GM12878 (cell line): ENCODE measurements at regions not wholly inside any gene's neighbourhood (a gene's known extent, or its start where the extent isn't known, plus 50 kb on each side); places are given as distances from the start of the nearest gene placed in this dataset.

Experiments used
- ATAC-seq: fragments of 200-7000 bp; cut with Tn5 transposase; 3 replicates; pipeline ENCODE4 v1.9.1; 2020; ENCODE audit warnings: mild to moderate bottlenecking, moderate library complexity
- BruUV-seq: library from RNA; stranded (reverse); fragments of 400-500 nt; replicated peaks from 2 replicates; lab custom pipeline; 2021; lab: Mats Ljungman, UMichigan
- CTCF ChIA-PET: fragments of 300-600 bp; sonication (Branson Sonifier 250); formaldehyde crosslinking; extraction: SDS; loops from one replicate; lab custom pipeline; 2021; ENCODE audit warnings: inconsistent platforms; lab: Yijun Ruan, JAX
- POLR2A ChIA-PET: fragments of 350-600 bp; formaldehyde crosslinking; extraction: SDS; loops from one replicate; lab custom pipeline; 2021; ENCODE audit warnings: inconsistent platforms; lab: Charles Lee
- RAD21 ChIA-PET: fragments of 300-600 bp; sonication (Branson Sonifier 250); formaldehyde crosslinking; loops from one replicate; lab custom pipeline; 2023; ENCODE audit warnings: antibody characterized with exemption; ENCODE audit not compliant: unreplicated experiment; lab: Charles Lee
- SMC1A ChIA-PET: fragments of 300-600 bp; sonication (Branson Sonifier 250); formaldehyde crosslinking; loops from one replicate; lab custom pipeline; 2023; ENCODE audit not compliant: unreplicated experiment, uncharacterized antibody; lab: Charles Lee
- DNase-seq: peaks from one replicate; pipeline ENCODE4 v3.0.0-alpha.2; 2011; ENCODE audit warnings: low read depth, low spot score
- FAIRE-seq: peaks from 3 replicates; lab custom pipeline; 2011; peaks lifted over from hg19 to GRCh38; lab: Jason Lieb, UNC
- H2AFZ ChIP-seq: 2 replicates; pipeline ENCODE4 v1.6.0; 2011; ENCODE audit warnings: low read depth, low read length, control low read depth; ENCODE audit not compliant: control insufficient read depth
- H3K27ac ChIP-seq: 2 replicates; pipeline ENCODE4 v1.5.1; 2011; ENCODE audit warnings: control low read depth; ENCODE audit not compliant: control insufficient read depth, insufficient read depth
- H3K27me3 ChIP-seq, 2 experiments: replicated peaks in 1 of 2; 2 replicates each; pipeline versions ENCODE4 v1.6.0 to v1.6.1; 2011; ENCODE audit warnings: low read length in 1 of 2; ENCODE audit not compliant: control insufficient read depth in 2 of 2, insufficient read depth in 2 of 2
- H3K36me3 ChIP-seq, 2 experiments: 2 replicates each; pipeline ENCODE4 v1.5.1; 2011; ENCODE audit warnings: low read length in 1 of 2; ENCODE audit not compliant: control insufficient read depth in 2 of 2, insufficient read depth in 2 of 2
- H3K4me1 ChIP-seq: 2 replicates; pipeline ENCODE4 v1.6.1; 2011; ENCODE audit warnings: mild to moderate bottlenecking, low read length, moderate library complexity, mixed read lengths; ENCODE audit not compliant: control insufficient read depth, insufficient read depth
- H3K4me2 ChIP-seq: 2 replicates; pipeline ENCODE4 v1.6.0; 2011; ENCODE audit warnings: control low read depth; ENCODE audit not compliant: control insufficient read depth, insufficient read depth
- H3K4me3 ChIP-seq: fragments of 200-600 bp; sonication (generic); 2 replicates; pipeline ENCODE4 v1.5.1; 2016
- H3K79me2 ChIP-seq: 2 replicates; pipeline ENCODE4 v1.6.0; 2011; ENCODE audit warnings: low read length; ENCODE audit not compliant: control insufficient read depth, insufficient read depth
- H3K9ac ChIP-seq: 2 replicates; pipeline ENCODE4 v1.8.0; 2011; ENCODE audit warnings: low read length, control low read depth, mixed read lengths; ENCODE audit not compliant: control insufficient read depth, insufficient read depth
- H3K9me3 ChIP-seq: replicated peaks from 3 replicates; pipeline ENCODE4 v1.5.1; 2011; ENCODE audit warnings: mild to moderate bottlenecking, low read length; ENCODE audit not compliant: control insufficient read depth, insufficient read depth
- H4K20me1 ChIP-seq: 2 replicates; pipeline ENCODE4 v1.6.0; 2011; ENCODE audit not compliant: control insufficient read depth, insufficient read depth
- ASH2L ChIP-seq: fragments of 300-600, 200-600 bp; sonication (generic); IDR thresholded peaks from 2 replicates; pipeline ENCODE4 v1.6.1; 2017; ENCODE audit warnings: low read depth, mild to moderate bottlenecking, borderline replicate concordance
- CEBPB ChIP-seq, 2 experiments: fragments of 150-350 bp in 1 of 2; IDR thresholded peaks; 2 replicates each; pipeline ENCODE4 v1.6.1; 2012 to 2014; ENCODE audit warnings: low read depth in 2 of 2, low read length in 2 of 2, borderline replicate concordance in 1 of 2, inconsistent platforms in 1 of 2
- CEBPZ ChIP-seq: fragments of 150-350 bp; IDR thresholded peaks from 2 replicates; pipeline ENCODE4 v1.6.1; 2016; ENCODE audit warnings: low read depth, low read length
- HCFC1 ChIP-seq: fragments of 150-350 bp; IDR thresholded peaks from 2 replicates; pipeline ENCODE4 v1.6.1; 2014; ENCODE audit warnings: low read length
- LARP7 ChIP-seq: fragments of 450-650 bp; IDR thresholded peaks from 2 replicates; pipeline ENCODE4 v1.6.1; 2017; ENCODE audit warnings: mild to moderate bottlenecking
- NFIC ChIP-seq: IDR thresholded peaks from 2 replicates; pipeline ENCODE4 v1.6.1; 2012; ENCODE audit warnings: low read depth, mild to moderate bottlenecking, inconsistent platforms, low read length, moderate library complexity
- NFXL1 ChIP-seq: fragments of 450-650 bp; IDR thresholded peaks from 2 replicates; pipeline ENCODE4 v1.6.1; 2017; ENCODE audit warnings: antibody characterized with exemption, mild to moderate bottlenecking, borderline replicate concordance
- NRF1 ChIP-seq: conservative IDR thresholded peaks from 2 replicates; pipeline ENCODE4 v1.6.1; 2011; ENCODE audit warnings: mild to moderate bottlenecking, low read depth, low read length, improper control_type of control experiment
- POLR2AphosphoS5 ChIP-seq: IDR thresholded peaks from 2 replicates; pipeline ENCODE4 v1.6.1; 2011; ENCODE audit warnings: mild to moderate bottlenecking, low read length, inconsistent platforms
- POU2F2 ChIP-seq: IDR thresholded peaks from 3 replicates; pipeline ENCODE4 v1.6.1; 2011; ENCODE audit warnings: low read depth, mild to moderate bottlenecking, low read length, borderline replicate concordance
- SMC3 ChIP-seq: IDR thresholded peaks from 2 replicates; pipeline ENCODE4 v1.6.1; 2011; ENCODE audit warnings: low read length, improper control_type of control experiment, borderline replicate concordance
- TARDBP ChIP-seq: IDR thresholded peaks from 2 replicates; pipeline ENCODE4 v1.6.1; 2016; ENCODE audit warnings: borderline replicate concordance
- TCF3 ChIP-seq: IDR thresholded peaks from 2 replicates; pipeline ENCODE4 v1.6.1; 2012; ENCODE audit warnings: low read depth, mild to moderate bottlenecking, low read length, borderline replicate concordance; ENCODE audit not compliant: insufficient read depth
- YBX1 ChIP-seq: fragments of 450-650 bp; IDR thresholded peaks from 2 replicates; pipeline ENCODE4 v1.6.1; 2016; ENCODE audit warnings: antibody characterized with exemption
- WGBS: methylation state at CpG from one replicate; pipeline ENCODE4 v1.1.6; 2016; ENCODE audit warnings: low lambda C conversion rate; ENCODE audit not compliant: insufficient replicate concordance, insufficient coverage; ENCODE audit errors: missing lambda C conversion rate; 5-methylcytosine and 5-hydroxymethylcytosine counted together
- in situ Hi-C: fragments of 300-500 bp; cut with MboI; formaldehyde crosslinking; loops from 9 replicates; pipeline ENCODE4 v1.14.3; 2018; ENCODE audit warnings: mixed read lengths
- intact Hi-C: fragments of 100-400 bp; cut with micrococcal nuclease; formaldehyde crosslinking; loops from one replicate; pipeline ENCODE4 v1.14.2; 2022; ENCODE audit not compliant: unreplicated experiment

DNA sequence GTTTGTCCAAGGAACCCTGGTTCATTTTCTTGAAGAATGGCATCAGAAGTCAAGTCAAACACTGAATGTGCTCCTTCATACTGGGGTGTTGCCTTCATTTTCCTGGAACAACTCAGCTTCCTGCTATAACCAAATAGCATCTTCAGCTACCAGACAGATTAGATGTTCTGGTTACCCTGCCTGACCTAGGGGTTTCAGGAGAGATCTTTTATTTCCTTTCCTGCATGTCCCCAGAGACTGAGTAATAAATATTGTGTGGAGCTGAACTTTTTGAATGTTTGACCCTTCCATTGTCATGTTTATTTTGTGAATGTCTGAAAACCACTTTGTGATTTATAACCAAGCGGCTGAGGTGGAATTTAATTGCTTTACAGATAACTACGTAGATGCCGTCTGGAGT, 147.1 kb downstream of the IRX1 start:
- Histone ChIP-seq H3K27ac (no peak overlapping the region), H3K79me2 (no peaks in the 10 kb centered on the region), H4K20me1 (no peaks in the 10 kb centered on the region), H3K36me3 (no peaks in the 10 kb centered on the region), H3K4me1 (no peaks in the 10 kb centered on the region), H3K27me3 (no peaks in the 10 kb centered on the region), H3K9ac (no peak overlapping the region), H3K4me2 (no peak overlapping the region), H3K9me3 (no peaks in the 10 kb centered on the region; the same call in 2 of the 3 replicates), H3K4me3 (no peak overlapping the region), H2AFZ (no peak overlapping the region)
- BruUV-seq: no TSS peak
- ATAC-seq: no peak
- RAD21 ChIA-PET: no interaction called here
- in situ Hi-C loops (no loop called here), intact Hi-C loops (no loop called here)
- WGBS: 97% methylated on average over 3 of the region's 3 CpGs
- no peak for DNase-seq
- SMC1A ChIA-PET: no interaction called here
- CTCF ChIA-PET: no interaction called here
- no peak for FAIRE-seq
- TF ChIP-seq CEBPB (IDR thresholded peaks at IDR 0.05; ENCODE audit: borderline replicate concordance in 1 of 2, low read depth in 2 of 2, low read length in 2 of 2) (no peak), NFIC (no peak), HCFC1 (no peak), POLR2AphosphoS5 (no peak), NFXL1 (no peak), POU2F2 (no peak), YBX1 (no peak), TCF3 (no peak), SMC3 (no peak), ASH2L (no peak)
- POLR2A ChIA-PET: no interaction called here

DNA sequence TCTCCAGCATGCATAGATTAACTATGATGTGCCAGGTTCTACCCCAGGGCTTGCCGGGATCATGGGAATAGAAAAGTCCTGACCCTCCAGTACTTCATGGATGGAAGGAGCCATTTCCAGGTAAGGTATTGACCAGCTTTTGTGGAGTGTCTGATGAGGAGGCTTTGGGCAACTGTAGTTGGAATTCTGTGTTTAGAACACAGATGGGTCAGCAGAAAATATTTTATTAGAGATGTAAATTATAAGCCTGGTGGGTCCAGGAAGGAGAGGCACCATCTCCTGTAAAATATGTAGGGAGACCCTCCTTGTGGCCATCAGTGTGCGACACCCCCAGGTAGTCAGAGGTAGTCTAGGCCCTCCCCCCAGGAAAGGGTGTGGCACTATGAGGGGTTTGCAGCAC, 156.2 kb downstream of the IRX1 start:
- Histone ChIP-seq H3K4me1 (no peaks in the 10 kb centered on the region), H3K79me2 (no peaks in the 10 kb centered on the region), H3K27ac (no peak overlapping the region), H3K4me2 (no peak overlapping the region), H3K4me3 (no peak overlapping the region), H3K9ac (no peak overlapping the region), H3K9me3 (no peaks in the 10 kb centered on the region; the same call in 2 of the 3 replicates), H3K36me3 (no peaks in the 10 kb centered on the region), H3K27me3 (no peaks in the 10 kb centered on the region), H4K20me1 (no peaks in the 10 kb centered on the region), H2AFZ (no peak overlapping the region)
- RAD21 ChIA-PET: no interaction called here
- POLR2A ChIA-PET: no interaction called here
- ATAC-seq: no peak
- BruUV-seq: no TSS peak
- FAIRE-seq: no peak
- intact Hi-C loops: no loop called here
- WGBS: 39% methylated on average over 2 of the region's 2 CpGs
- in situ Hi-C loops: no loop called here
- SMC1A ChIA-PET: no interaction called here
- DNase-seq: no peak
- CTCF ChIA-PET: no interaction called here
- TF ChIP-seq NRF1 (no peak), LARP7 (no peak), NFIC (no peak), CEBPZ (no peak), TARDBP (no peak)
